ENCODE measurements at regions not wholly inside any gene's neighbourhood (a gene's known extent, or its start where the extent isn't known, plus 50 kb on each side); places are given as distances from the start of the nearest gene placed in this dataset.

DNA sequence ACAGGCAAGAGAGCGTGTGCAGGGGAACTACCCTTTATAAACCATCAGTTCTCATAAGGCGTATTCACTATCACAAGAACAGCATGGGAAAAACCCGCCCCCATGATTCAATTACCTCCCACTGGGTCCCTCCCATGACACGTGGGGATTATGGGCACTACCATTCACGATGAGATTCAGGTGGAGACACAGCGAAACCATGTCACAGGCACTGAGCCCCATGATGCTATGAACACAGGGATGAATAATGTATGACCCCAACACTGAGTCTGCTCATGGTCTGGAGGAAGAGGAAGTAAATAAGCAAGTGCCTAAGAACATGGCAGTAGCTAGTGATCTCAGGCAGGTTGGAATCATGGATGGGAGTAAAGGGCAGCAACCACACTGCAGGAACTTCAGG lies 281.0 kb upstream of the ZNF462 start:
- no peak overlapping the region; the same call in 1 of the 2 replicates for H2BK15ac ChIP-seq (ENCODE audit: low read length)
- POLR2A ChIA-PET (ENCODE audit: partially characterized antibody): no interaction called here
- no peaks in the 10 kb centered on the region for H3K79me2 ChIP-seq (ENCODE audit: control insufficient read depth in 1 of 2, insufficient read depth in 2 of 2, low read length in 2 of 2)
- no peaks in the 10 kb centered on the region for H3K9me3 ChIP-seq (ENCODE audit: insufficient read depth in 2 of 2, low read depth in 1 of 2, low read length in 1 of 2)
- 98% methylated on average over 4 of the region's 6 CpGs; no CpG with 5 or more reads in 1 of the 2 experiments for WGBS, 2 experiments (ENCODE audit: extremely low coverage in 1 of 2, insufficient coverage in 1 of 2, insufficient read length in 1 of 2, insufficient replicate concordance in 2 of 2, low coverage in 1 of 2, low lambda C conversion rate in 2 of 2, missing lambda C conversion rate in 1 of 2)
- no peak overlapping the region for H2AK5ac ChIP-seq (ENCODE audit: low read depth, low read length)
- no peak overlapping the region for H4K5ac ChIP-seq (ENCODE audit: insufficient read length, low read depth, low read length)
- CTCF ChIA-PET (ENCODE audit: partially characterized antibody): no interaction called here
- no peak overlapping the region for H2BK12ac ChIP-seq (ENCODE audit: low read depth, low read length)
- no peak overlapping the region for H3K18ac ChIP-seq (ENCODE audit: extremely low read depth, low read length)
- no peak overlapping the region for H3K23ac ChIP-seq (ENCODE audit: insufficient read length)
- H3K4me1 ChIP-seq (replicated peaks in 1 of 4; ENCODE audit: control insufficient read depth in 3 of 4, insufficient read depth in 4 of 4, low read length in 3 of 4): no peaks in the 10 kb centered on the region
- no peaks in the 10 kb centered on the region for H4K20me1 ChIP-seq (replicated peaks in 1 of 2; ENCODE audit: control insufficient read depth in 1 of 2, insufficient read depth in 2 of 2, low read length in 2 of 2)
- H4K8ac ChIP-seq (ENCODE audit: extremely low read depth, insufficient read depth, low read length): no peak overlapping the region
- H3K4ac ChIP-seq (replicated peaks; ENCODE audit: insufficient read length, low read depth, low read length): no peak overlapping the region
- H4K91ac ChIP-seq (replicated peaks; ENCODE audit: insufficient read length, low read length): no peak overlapping the region
- H2BK5ac ChIP-seq (ENCODE audit: low read depth, low read length): no peak overlapping the region
- no peak overlapping the region for H2BK120ac ChIP-seq (replicated peaks; ENCODE audit: low read depth, low read length)
- H3K9ac ChIP-seq (replicated peaks in 1 of 4; ENCODE audit: extremely low read depth in 1 of 4, low read depth in 3 of 4, low read length in 3 of 4): no peak overlapping the region
- no peak overlapping the region for H3K4me3 ChIP-seq (ENCODE audit: extremely low read depth in 1 of 4, insufficient read depth in 2 of 4, low read depth in 3 of 4, low read length in 4 of 4)
- no peaks in the 10 kb centered on the region for H3K27me3 ChIP-seq (replicated peaks in 1 of 4; ENCODE audit: control insufficient read depth in 3 of 4, extremely low read depth in 1 of 4, insufficient read depth in 3 of 4, low read length in 3 of 4)
- no peak overlapping the region; the same call in 1 of the 2 replicates for H3K27ac ChIP-seq (ENCODE audit: low read depth, low read length)
- H3K79me1 ChIP-seq (ENCODE audit: low read depth, low read length): no peaks in the 10 kb centered on the region
- no peak overlapping the region for H3K14ac ChIP-seq (ENCODE audit: insufficient read length)
- FAIRE-seq (no peak), DNase-seq (ENCODE audit: low read depth in 1 of 2, low spot score in 2 of 2) (no peak)
- no peak overlapping the region for H3K4me2 ChIP-seq (ENCODE audit: insufficient read depth in 1 of 2, low read depth in 2 of 2, low read length in 2 of 2)
- H3K23me2 ChIP-seq (ENCODE audit: low read depth, low read length): no peaks in the 10 kb centered on the region
- no peaks in the 10 kb centered on the region for H3K36me3 ChIP-seq (ENCODE audit: control insufficient read depth in 2 of 4, insufficient read depth in 4 of 4, low read length in 3 of 4)
- 0 out of 2 replicates have a peak overlapping the region, but pooled peaks have one; percentile 17 for H2AFZ ChIP-seq (ENCODE audit: low read length)
- no peak overlapping the region for H2BK20ac ChIP-seq (ENCODE audit: low read length)
- no peak overlapping the region for H3K56ac ChIP-seq (replicated peaks; ENCODE audit: insufficient read length, low read depth, low read length)
- TF ChIP-seq, protein P1, sequence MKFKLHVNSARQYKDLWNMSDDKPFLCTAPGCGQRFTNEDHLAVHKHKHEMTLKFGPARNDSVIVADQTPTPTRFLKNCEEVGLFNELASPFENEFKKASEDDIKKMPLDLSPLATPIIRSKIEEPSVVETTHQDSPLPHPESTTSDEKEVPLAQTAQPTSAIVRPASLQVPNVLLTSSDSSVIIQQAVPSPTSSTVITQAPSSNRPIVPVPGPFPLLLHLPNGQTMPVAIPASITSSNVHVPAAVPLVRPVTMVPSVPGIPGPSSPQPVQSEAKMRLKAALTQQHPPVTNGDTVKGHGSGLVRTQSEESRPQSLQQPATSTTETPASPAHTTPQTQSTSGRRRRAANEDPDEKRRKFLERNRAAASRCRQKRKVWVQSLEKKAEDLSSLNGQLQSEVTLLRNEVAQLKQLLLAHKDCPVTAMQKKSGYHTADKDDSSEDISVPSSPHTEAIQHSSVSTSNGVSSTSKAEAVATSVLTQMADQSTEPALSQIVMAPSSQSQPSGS (IDR thresholded peaks at IDR 0.05; ENCODE audit: low read length): no peak
- no peak for TF ChIP-seq SIX5 (IDR thresholded peaks at IDR 0.05; ENCODE audit: low read depth, low read length)

Data from H1 (cell line).